Neural progenitor cell (in vitro differentiated cells): ENCODE measurements at regions not wholly inside any gene's neighbourhood (a gene's known extent, or its start where the extent isn't known, plus 50 kb on each side); places are given as distances from the start of the nearest gene placed in this dataset.

ENCODE experiments used
- DNase-seq: peaks from one replicate; pipeline ENCODE4 v3.0.0-alpha.2; 2016; ENCODE audit warnings: low spot score
- H2AFZ ChIP-seq: fragments of 200-600 bp; sonication (generic); replicated peaks from 2 replicates; pipeline ENCODE4 v1.6.1; 2016; ENCODE audit warnings: antibody characterized with exemption
- H3F3A ChIP-seq: fragments of 200-600 bp; sonication (generic); 2 replicates; pipeline ENCODE4 v1.6.1; 2016; ENCODE audit warnings: antibody characterized with exemption, low read depth
- H3K27ac ChIP-seq: fragments of 200-600 bp; sonication (generic); 2 replicates; pipeline ENCODE4 v1.5.1; 2016; ENCODE audit warnings: mild to moderate bottlenecking
- H3K27me3 ChIP-seq: fragments of 200-600 bp; sonication (generic); 2 replicates; pipeline ENCODE4 v1.6.1; 2016; ENCODE audit warnings: mild to moderate bottlenecking, moderate library complexity
- H3K36me3 ChIP-seq: fragments of 200-600 bp; sonication (generic); 2 replicates; pipeline ENCODE4 v1.5.1; 2016
- H3K4me1 ChIP-seq: fragments of 200-600 bp; sonication (generic); 2 replicates; pipeline ENCODE4 v1.6.1; 2016; ENCODE audit warnings: mixed run types
- H3K4me2 ChIP-seq: fragments of 200-600 bp; sonication (generic); 2 replicates; pipeline ENCODE4 v1.6.1; 2016
- H3K4me3 ChIP-seq: fragments of 200-600 bp; sonication (generic); 2 replicates; pipeline ENCODE4 v1.5.1; 2016
- H3K79me2 ChIP-seq: fragments of 200-600 bp; sonication (generic); 2 replicates; pipeline ENCODE4 v1.6.1; 2016; ENCODE audit warnings: low read depth
- H3K9ac ChIP-seq: fragments of 200-600 bp; sonication (generic); 2 replicates; pipeline ENCODE4 v1.6.1; 2016
- H3K9me3 ChIP-seq: fragments of 200-600 bp; sonication (generic); 2 replicates; pipeline ENCODE4 v1.5.1; 2016; ENCODE audit warnings: low read depth
- H4K20me1 ChIP-seq: fragments of 200-600 bp; sonication (generic); 2 replicates; pipeline ENCODE4 v1.6.1; 2016; ENCODE audit warnings: low read depth
- H3K27ac Mint-ChIP-seq: 3 replicates; pipeline ENCODE4 v1.8.0; 2021; ENCODE audit warnings: mixed read lengths
- H3K27me3 Mint-ChIP-seq: 2 replicates; pipeline ENCODE4 v1.8.0; 2022; ENCODE audit warnings: low read depth, mild to moderate bottlenecking, inconsistent platforms, moderate library complexity, mixed read lengths; ENCODE audit not compliant: insufficient read depth
- H3K36me3 Mint-ChIP-seq: 3 replicates; pipeline ENCODE4 v1.8.0; 2021; ENCODE audit warnings: mixed read lengths
- H3K4me1 Mint-ChIP-seq: 3 replicates; pipeline ENCODE4 v1.8.0; 2021; ENCODE audit warnings: mixed read lengths
- H3K4me3 Mint-ChIP-seq: 3 replicates; pipeline ENCODE4 v1.8.0; 2021; ENCODE audit warnings: mild to moderate bottlenecking, moderate library complexity, mixed read lengths
- H3K9me3 Mint-ChIP-seq: 3 replicates; pipeline ENCODE4 v1.8.0; 2020; ENCODE audit warnings: mixed read lengths
- CTCF ChIP-seq: fragments of 200-600 bp; sonication (generic); IDR thresholded peaks from 2 replicates; pipeline ENCODE4 v1.5.1; 2017; ENCODE audit warnings: antibody characterized with exemption, mild to moderate bottlenecking
- EZH2 ChIP-seq: fragments of 200-600 bp; sonication (generic); IDR thresholded peaks from 2 replicates; pipeline ENCODE4 v1.6.1; 2017; ENCODE audit warnings: antibody characterized with exemption, mild to moderate bottlenecking, moderate library complexity
- EZH2phosphoT487 ChIP-seq: fragments of 200-600 bp; sonication (generic); IDR thresholded peaks from 2 replicates; pipeline ENCODE4 v1.6.1; 2017; ENCODE audit warnings: antibody characterized with exemption

DNA sequence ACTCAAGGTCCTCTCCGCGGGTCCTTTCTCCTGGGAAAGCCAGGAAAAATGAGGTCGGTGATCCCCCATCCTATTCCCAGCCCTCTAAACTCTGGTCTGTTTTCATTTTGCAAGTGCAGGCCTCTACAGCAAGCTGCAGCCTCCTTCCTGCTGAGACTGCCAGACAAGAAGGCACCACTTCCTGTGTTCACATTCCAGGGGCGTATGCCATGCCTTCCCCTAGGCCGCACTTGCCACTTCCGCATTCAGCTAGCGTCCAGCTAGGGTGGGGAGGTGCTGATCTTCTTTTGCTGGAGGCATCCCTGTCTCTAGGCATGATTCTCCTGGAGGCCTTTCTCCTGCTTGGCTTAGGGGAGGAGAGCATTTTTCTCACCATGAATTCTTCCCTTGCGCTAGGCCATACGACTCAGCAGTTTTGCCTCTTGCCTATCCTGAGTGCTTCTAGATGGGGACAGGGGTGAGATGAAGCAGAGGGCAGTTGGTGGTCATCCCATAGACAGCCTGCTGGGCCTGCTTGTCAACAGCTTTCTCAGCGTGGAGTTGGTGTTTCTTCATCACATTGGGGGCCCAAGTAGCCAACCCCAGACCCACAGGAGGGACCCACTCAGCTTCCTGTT lies 328.9 kb downstream of the RPS24 start:
- no peak for DNase-seq
- Mint-ChIP-seq H3K4me1 (peaks cover 64% of the 10 kb centered on the region), H3K36me3 (no peaks in the 10 kb centered on the region), H3K9me3 (no peaks in the 10 kb centered on the region), H3K4me3 (no peak overlapping the region), H3K27me3 (peaks cover 10% of the 10 kb centered on the region), H3K27ac (peak overlapping the region; percentile 91)
- Histone ChIP-seq H3K36me3 (no peaks in the 10 kb centered on the region), H3K4me3 (no peak overlapping the region), H2AFZ (no peak overlapping the region), H3K9me3 (no peaks in the 10 kb centered on the region), H3F3A (peaks cover 17% of the 10 kb centered on the region), H3K79me2 (no peaks in the 10 kb centered on the region), H3K4me1 (peaks cover 58% of the 10 kb centered on the region), H3K27me3 (no peaks in the 10 kb centered on the region), H3K27ac (no peak overlapping the region), H4K20me1 (no peaks in the 10 kb centered on the region), H3K9ac (no peak overlapping the region), H3K4me2 (no peak overlapping the region)
- TF ChIP-seq EZH2phosphoT487 = no peak
- TF ChIP-seq CTCF = no peak
- TF ChIP-seq EZH2 = no peak

- peaks cover 51% of the 10 kb centered on the region for H3K4me1 ChIP-seq
- H3K9ac ChIP-seq = no peak overlapping the region
- no peak overlapping the region for H3K4me3 ChIP-seq
- no peaks in the 10 kb centered on the region for H3K36me3 Mint-ChIP-seq
- H3K4me3 Mint-ChIP-seq = no peak overlapping the region
- H3K27me3 Mint-ChIP-seq = peaks cover 11% of the 10 kb centered on the region
- no peaks in the 10 kb centered on the region for H3K9me3 Mint-ChIP-seq
- no peaks in the 10 kb centered on the region for H3K27me3 ChIP-seq
- no peaks in the 10 kb centered on the region for H3K36me3 ChIP-seq
- H3K27ac Mint-ChIP-seq = peak overlapping the region; percentile 31
- H3K27ac ChIP-seq = no peak overlapping the region
- peaks cover 62% of the 10 kb centered on the region for H3K4me1 Mint-ChIP-seq
- H3K9me3 ChIP-seq = no peaks in the 10 kb centered on the region
- no peak for TF ChIP-seq EZH2phosphoT487
- TF ChIP-seq CTCF = no peak
- no peak for TF ChIP-seq EZH2
- no peaks in the 10 kb centered on the region for H4K20me1 ChIP-seq
- H3K4me2 ChIP-seq = no peak overlapping the region
- H2AFZ ChIP-seq = no peak overlapping the region
- H3F3A ChIP-seq = peaks cover 14% of the 10 kb centered on the region
- no peak for DNase-seq
- no peaks in the 10 kb centered on the region for H3K79me2 ChIP-seq
Measured at GRCh38 chr10:78363190-78363589, 329.5 kb downstream of the RPS24 start.

DNA sequence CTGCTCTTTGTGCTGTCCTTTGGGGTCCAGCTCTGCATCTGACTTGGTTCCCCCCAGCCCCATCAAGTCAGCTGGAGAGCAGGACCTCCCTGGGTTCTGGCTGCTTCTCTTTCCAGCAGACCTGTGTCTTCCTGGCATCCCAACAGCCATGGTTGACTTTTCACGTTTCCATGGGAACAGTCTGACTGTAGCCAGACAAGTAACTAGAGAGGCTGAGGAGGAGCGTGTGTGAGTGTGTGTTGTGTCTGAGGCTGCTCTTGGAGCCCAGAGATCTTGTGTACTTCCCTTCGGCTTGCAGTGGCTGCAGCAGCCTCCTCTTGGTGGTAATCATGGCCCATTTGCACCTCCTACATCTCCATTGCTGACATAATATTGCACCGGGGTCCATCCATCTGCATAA lies 332.0 kb downstream of the RPS24 start:
- no peaks in the 10 kb centered on the region for H3K27me3 ChIP-seq
- no peaks in the 10 kb centered on the region for H4K20me1 ChIP-seq
- peaks cover under 1% of the 10 kb centered on the region for H3F3A ChIP-seq
- no peaks in the 10 kb centered on the region for H3K79me2 ChIP-seq
- H3K4me3 ChIP-seq = no peak overlapping the region
- Mint-ChIP-seq H3K4me3 (no peak overlapping the region), H3K4me1 (peaks cover 50% of the 10 kb centered on the region), H3K27me3 (peaks cover 13% of the 10 kb centered on the region), H3K9me3 (no peaks in the 10 kb centered on the region), H3K27ac (peak overlapping the region; percentile 91), H3K36me3 (no peaks in the 10 kb centered on the region)
- no peak overlapping the region for H3K9ac ChIP-seq
- H3K4me2 ChIP-seq = no peak overlapping the region
- H3K9me3 ChIP-seq = no peaks in the 10 kb centered on the region
- peaks cover 26% of the 10 kb centered on the region for H3K4me1 ChIP-seq
- H3K27ac ChIP-seq = no peak overlapping the region
- DNase-seq = no peak
- no peaks in the 10 kb centered on the region for H3K36me3 ChIP-seq
- H2AFZ ChIP-seq = no peak overlapping the region
- TF ChIP-seq EZH2 = no peak
- TF ChIP-seq CTCF = no peak
- TF ChIP-seq EZH2phosphoT487 = no peak
